ENCODE measurements at regions not wholly inside any gene's neighbourhood (a gene's known extent, or its start where the extent isn't known, plus 50 kb on each side); places are given as distances from the start of the nearest gene placed in this dataset.
"Not testable (repeated sequence)": the region's sequence is repeated elsewhere in the genome, so short reads cannot be mapped to it uniquely, and the experiment has no call there.

DNA sequence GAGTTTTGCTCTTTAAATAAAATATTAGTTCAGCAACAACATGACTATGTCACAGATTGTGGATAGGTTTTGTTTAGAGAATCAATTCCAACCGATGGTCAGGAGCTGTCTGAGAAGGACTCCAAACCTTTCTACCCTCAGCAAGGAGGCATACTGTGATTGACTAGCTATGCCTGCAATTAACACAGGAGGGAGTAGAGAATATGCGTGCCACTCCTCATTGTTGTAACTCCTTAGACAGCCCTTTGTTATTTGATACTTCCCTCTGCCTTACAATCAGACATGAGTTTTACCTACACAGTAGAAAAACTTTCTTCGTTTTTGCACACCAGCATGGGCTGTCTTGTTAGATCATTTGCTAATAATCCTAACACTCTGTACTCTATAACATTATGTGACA, 796.5 kb downstream of the PRIM2 start:
- Histone ChIP-seq H3K79me2 (ENCODE audit: low read depth) (no peaks in the 10 kb centered on the region), H3K36me3 (no peaks in the 10 kb centered on the region), H3K27ac (no peak overlapping the region), H3K27me3 (no peaks in the 10 kb centered on the region), H3F3A (ENCODE audit: low read depth) (no peaks in the 10 kb centered on the region), H3K4me1 (no peaks in the 10 kb centered on the region), H3K9me3 (ENCODE audit: low read depth) (no peaks in the 10 kb centered on the region), H2AFZ (replicated peaks) (no peak overlapping the region), H4K20me1 (ENCODE audit: low read depth) (no peaks in the 10 kb centered on the region), H3K4me2 (no peak overlapping the region), H3K9ac (no peak overlapping the region), H3K4me3 (no peak overlapping the region)
- no peak overlapping the region for H3K27ac Mint-ChIP-seq
- no peak for DNase-seq (ENCODE audit: low spot score)
- H3K4me3 Mint-ChIP-seq: no peak overlapping the region
- H3K27me3 Mint-ChIP-seq (ENCODE audit: insufficient read depth, low read depth): peaks cover 2% of the 10 kb centered on the region
- TF ChIP-seq EZH2 (IDR thresholded peaks at IDR 0.05) (no peak), EZH2phosphoT487 (IDR thresholded peaks at IDR 0.05) (no peak), CTCF (IDR thresholded peaks at IDR 0.05) (no peak)
- no peaks in the 10 kb centered on the region for H3K36me3 Mint-ChIP-seq
- peaks cover 7% of the 10 kb centered on the region for H3K4me1 Mint-ChIP-seq
- no peaks in the 10 kb centered on the region for H3K9me3 Mint-ChIP-seq

GRCh38 chr6:58117162-58117561, 799.7 kb downstream of the PRIM2 start:
- H3K4me3 ChIP-seq; H3K27me3 ChIP-seq; H3K27ac Mint-ChIP-seq; H3F3A ChIP-seq (ENCODE audit: low read depth); H3K4me3 Mint-ChIP-seq; H3K36me3 ChIP-seq; DNase-seq (ENCODE audit: low spot score); H3K4me2 ChIP-seq; H3K9ac ChIP-seq; H3K9me3 ChIP-seq (ENCODE audit: low read depth); H4K20me1 ChIP-seq (ENCODE audit: low read depth); H3K27ac ChIP-seq; H3K9me3 Mint-ChIP-seq; H3K4me1 ChIP-seq; H3K27me3 Mint-ChIP-seq (ENCODE audit: insufficient read depth, low read depth); H3K4me1 Mint-ChIP-seq; H3K79me2 ChIP-seq (ENCODE audit: low read depth); H3K36me3 Mint-ChIP-seq; H2AFZ ChIP-seq (replicated peaks): not testable (repeated sequence)

DNA sequence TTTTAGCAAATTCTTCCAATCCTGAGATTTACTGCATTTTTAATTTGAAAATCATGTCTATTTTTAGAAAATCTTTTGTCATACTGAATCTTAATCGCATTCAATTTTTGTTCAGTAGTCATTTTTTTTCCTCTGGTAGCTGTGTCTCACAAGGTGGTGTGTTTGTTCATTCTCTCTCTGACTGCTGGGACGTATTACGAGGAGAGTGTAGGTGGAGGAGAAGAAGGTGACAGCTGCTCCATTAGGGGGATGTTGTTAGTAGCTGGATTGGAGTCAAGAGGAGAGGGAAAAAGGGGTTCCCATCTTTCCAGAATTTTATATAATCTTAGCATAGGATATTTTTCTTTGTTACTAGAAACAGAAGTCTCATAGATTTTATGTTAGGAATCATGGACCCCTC, 804.2 kb downstream of the PRIM2 start:
- H3K9me3 Mint-ChIP-seq; H3K27me3 Mint-ChIP-seq (ENCODE audit: insufficient read depth, low read depth); H3K4me2 ChIP-seq; H3F3A ChIP-seq (ENCODE audit: low read depth); H3K36me3 Mint-ChIP-seq; H3K79me2 ChIP-seq (ENCODE audit: low read depth); H3K4me3 ChIP-seq; H3K27ac Mint-ChIP-seq; H3K4me3 Mint-ChIP-seq; H3K9me3 ChIP-seq (ENCODE audit: low read depth); H3K9ac ChIP-seq; H4K20me1 ChIP-seq (ENCODE audit: low read depth); H3K27me3 ChIP-seq; H3K4me1 Mint-ChIP-seq; DNase-seq (ENCODE audit: low spot score); H3K36me3 ChIP-seq; H2AFZ ChIP-seq (replicated peaks); H3K4me1 ChIP-seq; H3K27ac ChIP-seq: not testable (repeated sequence)

- H3K27ac ChIP-seq; H2AFZ ChIP-seq (replicated peaks); H3K4me3 Mint-ChIP-seq; H3K4me3 ChIP-seq; H3K9ac ChIP-seq; H3F3A ChIP-seq (ENCODE audit: low read depth); DNase-seq (ENCODE audit: low spot score); H3K9me3 Mint-ChIP-seq; H3K27me3 ChIP-seq; H3K27ac Mint-ChIP-seq; H3K4me2 ChIP-seq; H3K27me3 Mint-ChIP-seq (ENCODE audit: insufficient read depth, low read depth); H4K20me1 ChIP-seq (ENCODE audit: low read depth); H3K79me2 ChIP-seq (ENCODE audit: low read depth); H3K36me3 Mint-ChIP-seq; H3K36me3 ChIP-seq; H3K4me1 ChIP-seq; H3K4me1 Mint-ChIP-seq: not testable (repeated sequence)
- peaks cover 11% of the 10 kb centered on the region for H3K9me3 ChIP-seq (ENCODE audit: low read depth)
Measured at GRCh38 chr6:58123770-58124169, 806.3 kb downstream of the PRIM2 start.

- not testable (repeated sequence) for H3K9ac ChIP-seq; H3K27ac ChIP-seq; H3K4me1 ChIP-seq; H3K4me1 Mint-ChIP-seq; H3K36me3 Mint-ChIP-seq; H3K27me3 ChIP-seq; H3K4me3 ChIP-seq; H3K36me3 ChIP-seq; DNase-seq (ENCODE audit: low spot score); H3K4me3 Mint-ChIP-seq; H3K27ac Mint-ChIP-seq; H4K20me1 ChIP-seq (ENCODE audit: low read depth); H3K27me3 Mint-ChIP-seq (ENCODE audit: insufficient read depth, low read depth); H3K4me2 ChIP-seq; H3F3A ChIP-seq (ENCODE audit: low read depth); H2AFZ ChIP-seq (replicated peaks); H3K9me3 Mint-ChIP-seq; H3K79me2 ChIP-seq (ENCODE audit: low read depth)
- H3K9me3 ChIP-seq (ENCODE audit: low read depth): peaks cover 11% of the 10 kb centered on the region
Measured at GRCh38 chr6:58128549-58128948, 811.1 kb downstream of the PRIM2 start.

DNA sequence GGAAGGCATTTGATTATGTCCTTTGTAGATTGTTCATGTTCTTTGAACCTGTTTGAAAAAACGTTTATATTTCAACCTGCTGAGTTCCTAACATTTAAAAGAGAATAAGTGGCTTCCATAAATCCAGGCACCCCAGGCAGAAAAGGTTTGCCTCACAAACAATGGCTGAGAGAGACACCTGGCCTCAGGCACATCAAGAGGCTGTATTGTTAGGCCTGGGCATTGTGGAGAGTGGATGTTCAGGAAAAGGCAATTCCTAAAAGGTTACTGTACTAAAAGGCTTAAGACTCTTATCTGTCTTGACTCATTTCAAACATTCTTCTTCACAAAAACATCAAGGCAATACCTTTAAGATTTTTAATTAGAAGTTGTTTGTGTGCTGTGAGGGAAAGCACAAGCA, 811.7 kb downstream of the PRIM2 start:
- H3K4me1 ChIP-seq; H3K9ac ChIP-seq; DNase-seq (ENCODE audit: low spot score); H3K27ac Mint-ChIP-seq; H3K27ac ChIP-seq; H3K27me3 ChIP-seq; H3F3A ChIP-seq (ENCODE audit: low read depth); H3K79me2 ChIP-seq (ENCODE audit: low read depth); H3K4me3 ChIP-seq; H3K36me3 ChIP-seq; H2AFZ ChIP-seq (replicated peaks); H3K27me3 Mint-ChIP-seq (ENCODE audit: insufficient read depth, low read depth); H3K4me3 Mint-ChIP-seq; H3K9me3 Mint-ChIP-seq; H3K4me1 Mint-ChIP-seq; H4K20me1 ChIP-seq (ENCODE audit: low read depth); H3K4me2 ChIP-seq; H3K36me3 Mint-ChIP-seq: not testable (repeated sequence)
- peaks cover 11% of the 10 kb centered on the region for H3K9me3 ChIP-seq (ENCODE audit: low read depth)

GRCh38 chr6:58139746-58140145, 822.3 kb downstream of the PRIM2 start:
- H3K27me3 Mint-ChIP-seq (ENCODE audit: insufficient read depth, low read depth); H3F3A ChIP-seq (ENCODE audit: low read depth); H3K4me3 Mint-ChIP-seq; DNase-seq (ENCODE audit: low spot score); H3K36me3 ChIP-seq; H3K27ac ChIP-seq; H3K4me1 ChIP-seq; H3K4me1 Mint-ChIP-seq; H3K27me3 ChIP-seq; H3K36me3 Mint-ChIP-seq; H3K79me2 ChIP-seq (ENCODE audit: low read depth); H3K9me3 Mint-ChIP-seq; H3K4me2 ChIP-seq; H3K4me3 ChIP-seq; H3K9ac ChIP-seq; H4K20me1 ChIP-seq (ENCODE audit: low read depth); H3K9me3 ChIP-seq (ENCODE audit: low read depth); H2AFZ ChIP-seq (replicated peaks); H3K27ac Mint-ChIP-seq: not testable (repeated sequence)

DNA sequence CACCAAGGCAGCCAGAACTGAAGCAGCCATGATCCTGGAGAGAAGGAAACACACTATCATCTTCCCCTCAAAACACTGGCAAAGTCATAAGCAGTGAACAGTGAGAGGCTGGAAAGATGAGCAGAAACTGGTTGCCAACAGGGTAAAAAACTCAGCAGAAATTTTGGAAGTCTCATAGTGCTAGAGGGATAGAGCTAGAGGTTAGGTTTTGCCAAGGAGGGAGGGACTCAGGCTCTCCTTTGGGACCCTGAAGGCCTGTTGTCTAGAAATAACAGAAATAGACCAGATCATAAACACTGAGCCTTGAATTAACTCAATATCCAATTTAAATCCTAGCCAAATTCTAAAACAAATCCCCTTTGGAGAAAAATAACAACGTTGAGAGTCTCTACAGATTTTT, 853.6 kb downstream of the PRIM2 start:
- H3K27ac Mint-ChIP-seq; H2AFZ ChIP-seq (replicated peaks); H3K27ac ChIP-seq; H3F3A ChIP-seq (ENCODE audit: low read depth); H3K27me3 Mint-ChIP-seq (ENCODE audit: insufficient read depth, low read depth); H3K4me3 ChIP-seq; H3K9me3 Mint-ChIP-seq; H3K36me3 Mint-ChIP-seq; H3K36me3 ChIP-seq; H3K9me3 ChIP-seq (ENCODE audit: low read depth); H3K4me2 ChIP-seq; DNase-seq (ENCODE audit: low spot score); H3K4me1 ChIP-seq; H3K27me3 ChIP-seq; H3K9ac ChIP-seq; H3K79me2 ChIP-seq (ENCODE audit: low read depth); H3K4me3 Mint-ChIP-seq; H3K4me1 Mint-ChIP-seq; H4K20me1 ChIP-seq (ENCODE audit: low read depth): not testable (repeated sequence)
